Osteoblast (primary cell): ENCODE measurements at regions not wholly inside any gene's neighbourhood (a gene's known extent, or its start where the extent isn't known, plus 50 kb on each side); places are given as distances from the start of the nearest gene placed in this dataset.
"Not testable (repeated sequence)": the region's sequence is repeated elsewhere in the genome, so short reads cannot be mapped to it uniquely, and the experiment has no call there.

Source experiments
- DNase-seq: peaks from one replicate; pipeline ENCODE4 v3.0.0; 2011; ENCODE audit warnings: low spot score, mixed read lengths; ENCODE audit not compliant: insufficient read length; ENCODE audit errors: missing footprints
- H2AFZ ChIP-seq: 2 replicates; pipeline ENCODE4 v1.6.0; 2011; ENCODE audit warnings: mild to moderate bottlenecking, low read length
- H3K27ac ChIP-seq: 2 replicates; pipeline ENCODE4 v1.5.1; 2011; ENCODE audit warnings: mild to moderate bottlenecking, low read depth, low read length, moderate library complexity
- H3K27me3 ChIP-seq: 2 replicates; pipeline ENCODE4 v1.6.0; 2012; ENCODE audit warnings: mild to moderate bottlenecking, control low read depth, inconsistent platforms, low read length, moderate library complexity; ENCODE audit not compliant: insufficient read depth
- H3K36me3 ChIP-seq: 2 replicates; pipeline ENCODE4 v1.5.1; 2011; ENCODE audit warnings: mild to moderate bottlenecking, low read length, control low read depth, moderate library complexity; ENCODE audit not compliant: insufficient read depth
- H3K4me1 ChIP-seq: 2 replicates; pipeline ENCODE4 v1.5.1; 2011; ENCODE audit warnings: mild to moderate bottlenecking, low read length, control low read depth, moderate library complexity; ENCODE audit not compliant: insufficient read depth
- H3K4me2 ChIP-seq: 2 replicates; pipeline ENCODE4 v1.6.0; 2011; ENCODE audit warnings: mild to moderate bottlenecking, low read length; ENCODE audit not compliant: insufficient read depth
- H3K4me3 ChIP-seq: fragments of 200-600 bp; sonication (generic); 3 replicates; pipeline ENCODE4 v1.5.1; 2012; ENCODE audit warnings: mild to moderate bottlenecking, low read length, inconsistent platforms; ENCODE audit not compliant: insufficient read depth
- H3K79me2 ChIP-seq: 2 replicates; pipeline ENCODE4 v1.6.0; 2012; ENCODE audit warnings: mild to moderate bottlenecking, low read length, control low read depth, inconsistent platforms; ENCODE audit not compliant: insufficient read depth
- H3K9me3 ChIP-seq: 2 replicates; pipeline ENCODE4 v1.5.1; 2011; ENCODE audit warnings: low read depth, low read length, control low read depth
- H4K20me1 ChIP-seq: 2 replicates; pipeline ENCODE4 v1.6.0; 2012; ENCODE audit warnings: mild to moderate bottlenecking, low read length, control low read depth; ENCODE audit not compliant: insufficient read depth
- CTCF ChIP-seq: IDR thresholded peaks from 2 replicates; pipeline ENCODE4 v1.5.1; 2011; ENCODE audit warnings: mild to moderate bottlenecking, low read depth, low read length, moderate library complexity; ENCODE audit errors: extremely low read depth

GRCh38 chrX:139156356-139156755, 374.2 kb upstream of the F9 start:
- Histone ChIP-seq H3K4me3 (no peak overlapping the region), H3K27ac (no peak overlapping the region), H3K9me3 (no peaks in the 10 kb centered on the region), H3K27me3 (no peaks in the 10 kb centered on the region), H2AFZ (no peak overlapping the region), H3K36me3 (no peaks in the 10 kb centered on the region), H3K4me1 (no peaks in the 10 kb centered on the region), H3K4me2 (no peak overlapping the region), H3K79me2 (no peaks in the 10 kb centered on the region), H4K20me1 (no peaks in the 10 kb centered on the region)
- DNase-seq = no peak
- no peak for TF ChIP-seq CTCF

- H3K36me3 ChIP-seq, H3K27ac ChIP-seq, H2AFZ ChIP-seq, H3K9me3 ChIP-seq, DNase-seq, H3K4me2 ChIP-seq, H3K4me1 ChIP-seq, H3K27me3 ChIP-seq, H3K79me2 ChIP-seq, H3K4me3 ChIP-seq, H4K20me1 ChIP-seq: not testable (repeated sequence)
These were observed 383.9 kb upstream of the F9 start for GRCh38 chrX:139146625-139147024.

DNA sequence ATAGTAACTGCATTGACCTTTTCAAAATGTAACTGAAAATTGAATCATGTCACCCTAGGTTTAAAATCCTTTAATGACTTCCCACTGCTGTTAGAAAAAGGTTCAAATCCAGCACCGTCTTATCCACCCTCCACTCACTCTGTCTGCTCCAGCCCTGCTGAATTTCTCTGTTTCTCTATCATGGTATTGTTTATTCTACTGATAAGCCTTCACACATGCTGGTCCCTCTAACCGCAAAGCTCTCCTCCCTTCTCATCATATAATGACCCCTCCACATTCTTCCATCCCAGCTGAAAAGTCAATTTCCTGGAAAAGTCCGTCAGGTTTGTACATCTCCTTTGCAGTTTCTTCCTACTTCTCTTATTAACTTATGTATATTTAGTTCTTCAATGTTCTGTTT, 389.2 kb upstream of the F9 start:
- no peak for TF ChIP-seq CTCF

DNA sequence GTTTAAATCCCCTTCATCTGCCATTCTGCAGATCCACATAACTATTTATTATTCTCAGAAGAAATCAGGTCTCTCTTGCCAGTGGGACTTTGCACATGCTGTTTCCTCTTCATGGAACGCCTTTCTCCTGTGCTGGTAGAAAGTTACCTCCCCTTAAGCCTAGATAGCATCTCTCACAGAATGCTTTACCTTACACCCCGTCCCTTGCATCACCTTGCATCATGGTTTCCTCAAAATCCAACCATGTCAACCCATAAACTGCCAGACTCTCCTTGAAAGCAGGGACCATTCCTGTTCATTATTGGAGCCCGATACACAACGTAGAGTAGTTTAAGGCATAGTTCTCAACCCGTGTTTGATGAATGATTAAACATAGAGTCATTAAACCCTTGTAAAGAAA, 396.2 kb upstream of the F9 start:
- no peaks in the 10 kb centered on the region for H3K4me1 ChIP-seq
- no peaks in the 10 kb centered on the region for H3K9me3 ChIP-seq
- H3K27ac ChIP-seq = no peak overlapping the region
- no peak overlapping the region for H3K4me3 ChIP-seq
- DNase-seq = no peak
- H3K27me3 ChIP-seq = no peaks in the 10 kb centered on the region
- no peaks in the 10 kb centered on the region for H3K36me3 ChIP-seq
- no peaks in the 10 kb centered on the region for H4K20me1 ChIP-seq
- no peak overlapping the region for H3K4me2 ChIP-seq
- H2AFZ ChIP-seq = no peak overlapping the region
- H3K79me2 ChIP-seq = no peaks in the 10 kb centered on the region
- no peak for TF ChIP-seq CTCF

More for the DNA sequence above, 389.2 kb upstream of the F9 start:
- Histone ChIP-seq H3K79me2 (no peaks in the 10 kb centered on the region), H2AFZ (no peak overlapping the region), H4K20me1 (no peaks in the 10 kb centered on the region), H3K9me3 (no peaks in the 10 kb centered on the region), H3K27me3 (no peaks in the 10 kb centered on the region), H3K4me2 (no peak overlapping the region), H3K4me1 (no peaks in the 10 kb centered on the region), H3K27ac (no peak overlapping the region), H3K4me3 (no peak overlapping the region), H3K36me3 (no peaks in the 10 kb centered on the region)
- DNase-seq = no peak

DNA sequence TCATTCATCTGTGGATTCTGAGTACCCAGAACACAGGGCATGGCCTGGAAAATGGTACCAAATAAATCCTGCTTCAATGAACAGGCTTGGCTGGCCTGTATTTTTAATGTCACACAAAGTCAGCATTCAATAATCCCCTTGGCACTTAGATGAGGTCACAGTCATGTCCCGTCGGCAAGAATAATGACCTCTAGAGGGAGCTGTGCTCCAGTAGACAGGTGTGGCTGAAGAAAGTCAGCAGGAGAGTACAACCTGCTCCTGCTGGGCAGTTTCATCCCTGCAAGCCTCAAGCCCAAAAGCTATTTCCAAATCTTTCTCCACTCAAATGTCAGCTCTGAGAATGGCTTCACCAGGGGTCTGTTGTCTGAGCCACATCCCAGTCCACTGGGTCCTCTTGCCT, 404.0 kb upstream of the F9 start:
- Histone ChIP-seq H3K4me2 (no peak overlapping the region), H2AFZ (no peak overlapping the region), H3K4me3 (no peak overlapping the region), H3K4me1 (no peaks in the 10 kb centered on the region), H3K79me2 (no peaks in the 10 kb centered on the region), H4K20me1 (no peaks in the 10 kb centered on the region), H3K9me3 (no peaks in the 10 kb centered on the region), H3K27me3 (no peaks in the 10 kb centered on the region), H3K27ac (no peak overlapping the region), H3K36me3 (no peaks in the 10 kb centered on the region)
- DNase-seq = no peak
- no peak for TF ChIP-seq CTCF
